AG08395 (cell line): ENCODE measurements at regions not wholly inside any gene's neighbourhood (a gene's known extent, or its start where the extent isn't known, plus 50 kb on each side); places are given as distances from the start of the nearest gene placed in this dataset.
"Not testable (repeated sequence)": the region's sequence is repeated elsewhere in the genome, so short reads cannot be mapped to it uniquely, and the experiment has no call there.

Experiments
- DNase-seq: peaks from one replicate; pipeline ENCODE4 v3.0.0; 2012; ENCODE audit warnings: mixed read lengths, low spot score

DNA sequence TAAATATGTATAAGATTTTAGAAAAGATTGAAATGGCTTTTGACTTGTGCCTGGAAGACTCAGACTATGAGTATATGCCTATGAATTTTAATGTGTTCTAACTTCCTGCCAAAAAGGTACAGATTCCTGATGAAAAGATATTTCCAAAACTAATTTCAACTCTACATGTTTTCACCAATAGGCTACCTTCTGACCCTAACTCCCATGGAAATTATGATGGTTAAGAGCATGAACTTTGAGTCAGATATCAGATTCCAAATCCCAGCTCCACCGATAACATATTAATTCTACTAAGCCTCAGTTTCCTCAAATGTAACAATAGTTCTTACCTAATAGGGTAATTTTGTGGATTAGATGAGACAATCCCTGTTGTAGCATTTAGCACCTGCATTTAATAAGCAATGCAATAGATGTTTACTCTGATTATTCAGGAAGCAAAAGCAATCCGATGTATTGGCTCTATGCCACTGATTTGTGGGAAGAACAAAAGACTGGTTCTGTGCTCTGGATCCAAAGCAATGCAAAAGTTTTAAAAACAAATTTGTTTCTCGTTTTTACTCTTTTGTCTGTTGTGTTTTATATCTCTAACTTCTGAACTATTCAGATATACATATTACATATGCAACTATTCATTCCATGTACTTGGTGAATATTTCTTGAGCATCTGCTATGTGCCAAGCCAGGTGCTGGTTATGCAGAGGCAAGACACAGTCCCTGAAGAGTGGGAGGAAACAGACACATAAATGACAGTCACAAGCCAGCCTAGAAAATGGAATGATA, 115.4 kb downstream of the GATA6 start:
- no peak for DNase-seq

DNA sequence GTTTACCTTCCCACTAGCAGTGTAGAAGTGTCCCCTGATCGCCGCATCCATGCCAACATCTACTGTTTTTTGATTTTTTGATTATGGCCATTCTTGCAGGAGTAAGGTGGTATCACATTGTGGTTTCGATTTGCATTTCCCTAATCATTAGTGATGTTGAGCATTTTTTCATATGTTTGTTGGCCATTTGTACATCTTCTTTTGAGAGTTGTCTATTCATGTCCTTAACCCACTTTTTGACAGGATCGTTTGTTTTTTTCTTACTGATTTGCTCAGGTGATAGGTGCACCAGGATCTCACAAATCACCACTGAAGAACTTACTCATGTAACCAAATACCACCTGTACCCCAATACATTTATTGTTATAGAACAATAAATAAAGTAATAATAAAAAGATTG, 114.5 kb downstream of the GATA6 start:
- not testable (repeated sequence) for DNase-seq

DNA sequence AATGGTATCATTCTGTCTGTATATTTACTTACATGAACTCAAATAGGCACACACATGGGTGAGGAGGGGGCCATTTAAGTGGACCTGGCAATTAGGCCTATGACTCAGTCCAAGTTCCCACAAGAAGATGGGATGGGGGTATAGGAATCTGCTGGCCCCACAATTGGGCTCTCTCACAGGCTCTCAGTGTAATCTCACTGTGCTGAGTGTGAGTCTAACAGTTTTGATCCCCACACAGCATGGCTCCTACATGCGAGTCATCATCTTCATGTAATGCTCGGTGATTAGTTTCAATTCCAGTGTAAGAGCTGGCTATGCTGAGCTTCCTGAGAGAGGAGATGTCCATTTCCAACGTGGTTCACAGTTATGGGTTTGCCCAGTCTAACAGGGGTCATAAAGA, 114.0 kb downstream of the GATA6 start:
- DNase-seq: no peak

DNA sequence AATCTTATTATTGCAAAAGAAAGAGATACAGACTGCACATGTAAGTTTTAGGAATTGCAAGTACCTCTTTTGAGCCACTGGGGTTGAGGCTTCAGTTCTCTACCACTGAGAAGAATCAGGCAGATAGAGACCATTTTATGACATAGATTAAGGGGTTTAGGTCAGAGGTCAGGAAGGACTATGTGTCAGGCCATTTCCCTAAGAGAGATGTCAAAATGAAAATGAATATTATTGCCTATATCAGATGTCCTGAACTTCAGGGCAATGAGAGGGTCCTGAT, 113.7 kb downstream of the GATA6 start:
- DNase-seq: no peak

DNA sequence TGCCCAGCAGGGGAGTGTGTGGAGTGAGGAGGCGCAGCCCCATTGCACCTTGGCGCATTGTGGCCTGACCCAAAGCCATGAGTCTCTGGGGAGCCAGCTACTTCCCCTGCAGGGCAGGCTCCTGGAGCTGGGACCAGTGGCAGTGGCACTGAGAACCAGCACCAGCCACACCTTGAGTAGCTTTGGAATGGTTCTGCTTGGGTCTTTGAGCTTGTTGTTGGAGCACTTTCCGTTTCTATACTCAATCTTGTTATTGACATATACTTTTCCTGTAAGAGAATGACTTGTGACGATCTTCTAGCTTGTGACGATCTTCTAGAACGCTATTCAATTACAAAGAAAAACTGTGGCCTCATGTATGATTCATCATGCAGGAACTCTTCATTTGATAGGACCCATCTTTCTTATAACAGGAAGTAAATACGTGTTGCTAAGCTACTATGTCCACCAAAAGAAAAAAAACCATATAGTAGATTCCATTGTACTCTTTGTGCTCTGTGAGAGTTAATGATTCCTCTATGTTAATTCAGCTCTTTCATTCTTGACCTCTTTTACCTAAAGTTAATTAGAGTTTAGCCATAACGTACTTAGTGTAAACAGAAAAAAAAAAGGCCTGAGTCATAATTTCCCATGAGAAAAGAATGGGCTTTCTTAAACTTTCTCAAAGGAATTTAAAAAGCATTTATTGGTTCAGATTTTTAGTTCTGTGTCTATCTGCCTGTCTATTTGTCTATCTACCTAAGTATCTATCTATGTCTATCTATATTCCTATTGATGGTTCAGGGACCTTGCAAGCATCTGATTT, 113.1 kb downstream of the GATA6 start:
- peak; percentile 19 for DNase-seq

DNA sequence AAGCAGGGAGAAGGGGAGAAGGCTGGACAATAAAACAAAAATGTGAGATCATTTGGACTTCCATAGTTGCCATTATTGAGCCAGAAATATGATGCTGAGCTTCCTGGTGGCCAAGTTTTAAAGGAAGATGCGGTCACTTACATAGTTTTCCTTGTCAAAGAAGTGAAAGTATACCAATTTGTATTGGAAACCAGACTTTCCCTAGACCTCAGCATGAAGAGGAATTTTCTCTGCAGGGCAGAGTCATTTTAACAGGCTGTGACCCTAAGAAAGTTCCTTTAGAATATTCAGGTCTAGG, 111.0 kb downstream of the GATA6 start:
- no peak for DNase-seq

DNA sequence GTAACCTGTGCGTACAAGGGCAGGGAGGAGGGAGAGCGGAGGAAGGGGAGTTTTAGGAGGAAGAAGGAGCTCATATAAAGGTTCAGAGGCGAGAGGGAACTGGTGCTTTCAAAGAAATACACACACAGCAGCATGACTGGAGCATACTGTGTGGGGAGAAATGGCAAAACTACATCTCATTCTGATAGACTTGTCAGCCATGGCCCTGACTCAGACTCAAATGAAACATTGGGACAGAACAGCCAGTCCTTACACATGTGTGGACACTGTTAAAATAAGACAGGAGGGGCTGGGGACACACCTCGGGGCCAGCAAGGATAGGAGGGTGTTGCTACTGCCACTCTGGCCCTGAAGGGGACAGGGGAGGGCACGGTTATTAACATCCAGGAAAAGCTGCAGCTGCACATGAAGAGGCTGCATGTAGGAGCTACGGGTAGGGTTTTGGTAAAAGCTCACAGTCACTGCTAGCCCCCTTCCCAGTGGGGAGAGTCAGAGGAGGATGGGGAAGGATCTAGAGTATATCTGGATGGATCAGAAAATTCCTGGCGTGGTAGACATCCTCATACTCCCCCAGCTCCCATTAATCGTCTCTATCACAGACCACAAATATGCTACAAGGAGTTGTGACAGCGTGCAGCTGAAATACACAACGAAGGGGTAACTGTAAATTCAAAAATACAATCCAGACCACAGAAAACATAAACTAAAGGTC, 110.5 kb downstream of the GATA6 start:
- peak; percentile 58 for DNase-seq

DNA sequence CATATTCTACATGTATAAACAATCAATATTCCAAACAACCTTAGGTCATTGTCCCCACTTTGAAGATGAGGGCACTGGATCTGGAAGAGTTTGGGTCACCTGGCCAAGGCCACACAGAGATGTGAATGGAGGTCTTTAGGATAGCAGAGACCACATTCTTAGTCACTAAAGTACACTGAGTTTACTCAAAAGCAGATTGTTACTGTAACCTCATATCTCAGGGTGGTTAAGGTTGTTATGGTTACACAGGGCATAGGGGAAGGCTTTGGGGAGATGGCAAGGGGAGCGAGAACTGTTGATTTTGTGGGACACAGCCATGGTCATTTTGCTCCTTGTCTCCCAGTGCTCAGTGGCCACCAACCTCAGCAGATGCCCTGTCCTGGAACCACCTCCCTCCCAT, 109.4 kb downstream of the GATA6 start:
- no peak for DNase-seq

DNA sequence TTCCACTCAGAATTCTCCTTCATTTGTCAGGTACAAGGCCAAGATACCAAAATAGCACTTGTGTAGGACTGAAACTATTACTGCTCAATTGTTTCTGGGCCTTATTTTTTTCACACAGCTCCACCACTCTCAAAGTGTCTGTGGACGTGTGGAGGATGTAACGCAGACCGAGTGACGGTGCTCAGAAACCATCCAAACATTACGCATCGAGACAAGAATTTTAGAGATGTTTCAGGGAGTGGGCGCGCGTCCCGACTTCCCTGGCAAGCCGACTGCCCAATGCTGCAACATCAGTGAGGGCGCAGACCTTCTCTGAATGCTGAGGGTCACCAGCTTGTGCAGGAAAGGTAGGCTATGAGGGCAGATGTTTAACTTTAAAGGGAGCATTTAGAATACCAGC, 108.4 kb downstream of the GATA6 start:
- no peak for DNase-seq

DNA sequence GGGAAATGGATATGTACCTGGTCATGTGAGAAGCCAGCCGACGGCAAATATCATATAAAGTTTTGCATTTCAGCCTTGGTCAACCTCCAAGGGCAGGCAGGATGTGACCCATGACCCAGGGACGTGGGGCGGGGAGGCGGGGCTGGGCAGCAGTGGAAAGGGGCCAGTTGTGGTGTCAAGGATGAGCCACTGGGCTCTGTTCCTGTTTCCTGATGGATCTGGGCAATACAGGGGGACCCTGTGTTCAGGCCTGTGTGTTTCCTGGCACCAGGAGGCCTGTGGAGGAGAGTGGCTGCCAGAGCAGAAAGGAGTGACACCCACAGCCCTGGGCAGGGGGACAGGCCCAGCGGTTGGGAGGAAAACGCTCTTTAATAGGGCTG, 106.9 kb downstream of the GATA6 start:
- DNase-seq: no peak

DNA sequence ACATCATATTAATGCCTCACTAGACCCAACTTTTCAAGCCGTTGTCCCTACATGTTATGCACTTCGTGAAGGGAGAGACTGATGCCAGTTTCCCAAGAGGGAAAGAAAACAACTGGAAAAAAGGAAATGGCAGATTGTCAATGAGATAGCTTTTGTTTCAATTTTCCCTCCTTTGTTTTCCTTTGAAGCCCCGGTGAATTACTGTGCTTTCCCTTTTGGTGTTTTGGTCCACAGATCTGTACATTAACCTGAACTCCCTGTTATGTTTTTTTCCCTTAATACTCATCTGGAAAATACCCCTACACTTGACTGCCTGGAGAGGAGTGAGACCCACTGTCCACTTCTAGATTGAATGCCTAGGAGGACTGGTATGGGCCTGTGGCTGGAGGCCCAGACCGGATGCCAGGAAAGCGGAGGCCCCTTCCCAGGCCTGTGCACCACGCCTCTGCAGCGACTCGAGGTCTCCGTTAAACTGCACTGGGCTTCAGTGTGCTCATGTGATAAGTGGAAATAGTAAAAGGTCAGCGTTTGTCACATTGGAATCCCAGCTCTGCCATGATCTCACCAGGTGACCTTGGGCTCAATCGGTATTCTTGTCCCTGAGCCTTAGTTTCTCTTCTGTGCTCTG, 106.4 kb downstream of the GATA6 start:
- no peak for DNase-seq

DNA sequence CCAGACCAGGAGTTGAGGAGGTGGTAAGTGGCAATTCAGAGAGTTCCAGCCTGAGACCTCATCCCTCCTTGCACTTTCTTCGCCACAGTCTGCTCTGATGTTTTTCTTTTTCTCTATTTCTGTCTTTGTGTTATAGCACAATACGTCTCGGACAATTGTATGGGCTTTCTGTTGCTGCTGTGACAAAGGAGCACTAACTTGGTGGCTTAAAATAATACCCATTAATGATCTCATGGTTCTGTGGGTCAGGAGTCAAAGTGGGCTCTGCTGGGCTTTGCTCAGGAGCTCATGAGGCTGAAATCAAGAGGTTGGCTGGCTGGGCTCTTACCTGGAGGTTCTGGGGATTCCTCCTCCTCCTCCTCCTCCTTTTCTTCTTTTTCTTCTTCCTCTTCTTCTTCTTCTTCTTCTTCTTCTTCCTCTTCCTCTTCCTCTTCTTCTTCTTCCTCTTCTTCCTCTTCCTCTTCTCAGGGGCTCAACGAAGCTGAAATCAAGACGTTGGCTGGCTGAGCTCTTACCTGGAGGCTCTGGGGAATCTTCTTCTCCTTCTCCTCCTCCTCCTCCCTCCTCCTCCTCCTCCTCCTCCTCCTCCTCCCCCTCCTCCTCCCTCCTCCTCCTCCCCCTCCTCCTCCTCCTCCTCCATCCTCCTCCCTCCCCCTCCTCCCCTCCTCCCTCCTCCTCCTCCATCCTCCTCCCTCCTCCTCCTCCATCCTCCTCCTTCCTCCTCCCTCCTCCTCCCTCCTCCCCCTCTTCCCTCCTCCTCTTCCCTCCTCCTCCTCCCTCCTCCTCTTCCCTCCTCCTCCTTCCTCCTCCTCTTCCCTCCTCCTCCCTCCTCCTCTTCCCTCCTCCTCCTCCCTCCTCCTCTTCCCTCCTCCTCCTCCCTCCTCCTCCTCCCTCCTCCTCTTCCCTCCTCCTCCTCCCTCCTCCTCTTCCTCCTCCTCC, 104.0 kb downstream of the GATA6 start:
- DNase-seq: no peak

DNA sequence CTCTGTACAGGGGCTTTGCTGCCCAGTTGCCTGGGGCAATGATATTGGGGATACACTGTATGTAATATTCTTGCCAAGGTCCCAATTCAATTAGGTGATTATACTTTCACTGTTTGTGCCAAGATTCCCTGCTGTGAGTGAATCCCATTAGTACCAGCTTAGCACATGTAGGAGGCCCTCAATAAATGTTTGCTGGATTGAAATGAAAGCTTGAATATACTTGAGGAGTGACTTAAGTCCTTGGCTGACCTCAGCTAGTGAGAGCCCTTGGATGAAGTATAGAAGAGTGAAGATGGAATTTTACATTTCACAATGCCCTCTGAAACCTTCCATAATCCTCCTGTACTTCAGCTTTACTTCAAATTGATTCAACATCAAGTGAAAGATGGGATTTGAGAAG, 102.9 kb downstream of the GATA6 start:
- no peak for DNase-seq

DNA sequence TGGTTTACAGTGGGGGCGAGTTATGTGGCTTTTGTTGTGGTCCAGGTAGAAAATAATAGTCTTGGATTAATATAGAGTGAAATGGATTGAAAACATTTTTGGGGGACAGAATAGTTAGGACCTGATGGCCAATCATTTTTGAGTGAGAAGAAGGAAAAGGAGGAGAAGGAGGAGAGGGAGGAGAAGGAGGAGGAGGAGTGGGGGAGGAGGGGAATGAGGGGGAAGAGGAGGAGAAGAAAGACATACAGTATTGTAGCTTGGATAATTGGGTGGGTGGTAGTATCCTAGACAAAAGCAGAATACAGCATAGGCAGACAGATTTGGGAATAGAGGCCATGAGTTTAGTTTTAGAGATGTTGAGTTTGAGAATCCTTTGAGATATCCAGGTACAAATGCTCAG, 101.6 kb downstream of the GATA6 start:
- DNase-seq: no peak

DNA sequence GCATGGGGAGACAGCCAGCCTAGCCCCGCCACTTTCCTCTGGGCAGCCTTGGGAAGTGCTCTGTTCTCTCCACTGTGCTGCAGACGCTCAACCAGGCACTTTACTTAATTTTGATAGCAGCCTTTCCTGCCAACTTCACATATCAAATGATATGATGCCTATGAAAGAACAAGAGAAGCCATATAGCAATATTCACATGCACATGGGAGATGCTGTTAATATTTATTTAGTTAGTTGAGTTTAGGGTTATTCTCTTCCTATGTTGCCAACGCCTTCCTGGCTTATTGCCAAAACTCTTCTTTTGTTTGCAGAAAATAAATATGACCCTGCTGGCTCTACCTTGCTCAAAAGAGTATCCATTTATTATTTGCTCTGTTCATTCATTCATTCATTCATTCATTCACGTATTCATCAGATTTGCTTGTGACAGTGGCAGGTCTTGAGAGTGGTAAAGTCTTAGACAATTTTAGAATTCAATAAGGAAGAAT, 99.3 kb downstream of the GATA6 start:
- no peak for DNase-seq

DNA sequence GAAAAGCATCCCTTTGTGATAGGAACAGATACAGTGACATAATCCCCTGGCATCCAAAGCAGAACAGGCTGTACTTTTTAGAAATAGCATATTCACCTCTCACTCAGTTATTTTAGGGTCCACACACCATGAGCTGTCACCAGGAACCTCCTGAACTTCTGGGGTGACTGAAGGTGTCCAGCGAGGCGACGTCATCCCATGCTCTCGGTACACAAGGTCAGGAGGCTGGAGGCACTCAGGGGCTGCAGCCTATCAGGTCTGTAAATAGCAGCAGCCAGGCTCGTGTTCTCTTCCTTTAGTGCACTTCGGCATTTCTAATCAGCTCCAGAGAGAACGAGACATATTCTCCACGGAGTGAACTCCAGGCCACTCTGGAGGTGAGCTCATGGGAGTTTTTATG, 98.3 kb downstream of the GATA6 start:
- DNase-seq: no peak

DNA sequence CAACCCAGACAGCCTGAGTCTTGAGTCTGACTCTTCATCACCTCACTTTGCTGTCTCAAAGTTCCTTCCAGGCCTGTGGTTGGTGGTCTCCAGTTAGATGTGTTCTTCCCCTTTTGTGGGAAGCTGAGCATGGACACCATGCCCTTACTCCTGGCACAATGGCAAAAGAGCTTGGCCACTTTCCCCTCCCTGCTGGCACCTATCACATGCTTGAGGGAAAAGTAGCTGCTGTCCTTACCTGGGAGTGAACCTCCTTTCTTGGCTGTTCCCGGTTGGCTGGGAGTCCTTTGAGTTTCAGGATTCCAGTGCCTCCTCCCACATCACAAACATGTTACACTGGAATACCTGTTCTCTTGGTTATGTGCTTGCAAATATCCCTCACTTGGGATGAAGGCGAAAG, 97.8 kb downstream of the GATA6 start:
- DNase-seq: no peak

DNA sequence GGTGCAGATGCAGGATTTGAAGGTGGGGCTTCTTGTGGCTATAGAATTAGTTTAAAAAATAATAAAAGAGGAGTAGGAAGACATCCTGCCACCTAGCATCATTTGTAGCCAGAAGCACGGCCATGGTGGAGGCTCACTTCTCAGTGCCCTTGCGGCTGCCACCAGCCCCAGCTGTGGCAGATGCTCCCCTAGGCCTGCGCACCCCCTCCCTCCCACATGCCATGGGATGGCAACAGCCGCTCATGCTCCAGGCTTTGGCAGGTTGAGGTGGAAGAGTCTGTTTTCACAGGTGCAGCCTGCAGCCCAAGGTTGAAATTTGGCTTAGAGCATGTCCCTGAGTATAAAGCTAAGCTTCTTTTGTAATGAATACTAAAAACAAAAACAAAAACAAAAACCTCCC, 96.4 kb downstream of the GATA6 start:
- DNase-seq: no peak

DNA sequence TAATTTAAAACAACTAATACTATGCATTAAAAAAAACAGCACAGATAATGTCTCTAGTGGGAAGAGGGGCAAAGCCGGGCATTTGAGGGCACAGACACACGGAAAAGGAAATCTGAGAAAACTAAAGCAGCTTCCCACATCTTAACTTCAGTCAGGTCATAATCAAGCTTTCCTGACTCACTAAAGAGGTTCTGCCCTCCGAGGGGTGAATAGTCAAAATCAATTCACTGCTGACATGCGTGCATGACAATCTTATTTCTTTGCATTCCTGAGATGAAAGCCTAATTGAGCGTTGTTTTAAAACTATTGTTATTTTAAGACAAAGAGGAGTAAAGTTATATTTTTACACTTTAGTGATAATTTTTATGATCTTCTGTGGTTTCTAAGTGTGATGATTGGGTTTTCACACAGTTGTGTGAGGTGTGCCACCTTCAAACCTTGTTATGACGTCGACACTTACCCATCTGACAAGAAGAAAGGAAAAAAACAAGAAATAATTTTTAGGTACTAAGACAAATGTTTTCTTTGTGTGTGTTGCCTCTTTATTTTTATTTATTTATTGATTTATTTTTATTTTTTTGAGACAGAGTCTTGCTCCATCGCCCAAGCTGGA, 90.9 kb downstream of the GATA6 start:
- no peak for DNase-seq

DNA sequence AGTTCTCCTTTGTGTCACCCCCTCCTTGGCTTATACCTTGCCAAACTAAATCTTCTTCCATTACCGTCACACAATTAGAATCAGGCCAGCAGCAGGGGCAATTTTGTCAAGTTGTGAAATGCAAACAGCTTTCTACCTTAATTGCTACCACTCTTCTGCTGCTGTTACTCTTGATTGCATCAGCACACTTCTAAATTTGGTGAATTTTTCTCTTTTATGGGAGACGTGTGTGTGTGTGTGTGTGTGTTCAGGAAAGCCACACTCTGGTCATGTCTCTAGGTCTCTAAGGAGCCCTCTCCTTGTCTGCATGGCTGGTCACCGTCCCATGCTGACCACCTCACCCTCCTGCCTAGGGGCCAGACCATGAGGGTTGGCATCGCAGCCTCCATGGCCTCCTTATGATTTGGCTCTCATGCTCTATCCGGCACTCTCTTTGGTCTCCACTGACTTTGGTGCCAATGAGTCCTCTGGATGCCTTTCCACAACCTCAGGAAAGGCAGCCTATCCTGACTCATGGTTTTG, 87.7 kb downstream of the GATA6 start:
- no peak for DNase-seq

DNA sequence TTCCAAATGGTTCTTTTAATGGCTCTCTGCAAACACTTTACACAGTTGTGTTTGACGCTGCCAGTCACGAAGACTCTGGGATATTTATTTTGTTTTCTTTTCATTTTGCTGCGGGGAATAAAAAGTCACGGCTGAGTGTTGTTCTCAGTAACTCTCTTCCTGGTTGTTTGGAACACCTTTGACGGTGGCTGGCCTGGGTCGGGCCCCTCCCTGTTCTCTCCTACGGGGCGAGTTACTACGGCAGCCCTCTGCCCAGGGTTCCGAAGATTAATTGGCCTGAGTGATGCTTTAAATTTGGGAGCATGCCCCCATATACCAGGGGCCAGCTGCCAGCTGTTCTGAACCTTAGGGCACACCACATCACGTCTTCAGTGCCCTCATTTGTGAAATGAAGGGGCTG, 84.7 kb downstream of the GATA6 start:
- DNase-seq: no peak
